Cardiac fibroblast (primary cell): ENCODE measurements at regions not wholly inside any gene's neighbourhood (a gene's known extent, or its start where the extent isn't known, plus 50 kb on each side); places are given as distances from the start of the nearest gene placed in this dataset.
"Not testable (repeated sequence)": the region's sequence is repeated elsewhere in the genome, so short reads cannot be mapped to it uniquely, and the experiment has no call there.

ENCODE experiments used
- DNase-seq, 2 donors: peaks; one replicate each; pipeline versions ENCODE4 v3.0.0 to v3.0.0-alpha.2; 2010; ENCODE audit warnings: low read depth in 2 of 2
- H3K4me3 ChIP-seq, 2 donors: replicated peaks in 1 of 2; 1 replicate in 1 of 2; 2 replicates in 1 of 2; pipeline ENCODE4 v1.5.1; 2011; ENCODE audit warnings: low read depth in 2 of 2, low read length in 2 of 2, mild to moderate bottlenecking in 2 of 2, moderate library complexity in 1 of 2
- CTCF ChIP-seq: IDR thresholded peaks from one replicate; pipeline ENCODE4 v1.5.1; 2011; ENCODE audit warnings: low read depth, mild to moderate bottlenecking, low read length, inconsistent platforms

- DNase-seq, result no peak
- no peak overlapping the region for H3K4me3 ChIP-seq
- no peak for TF ChIP-seq CTCF
Observed at GRCh38 chr1:213448360-213448759, 397.3 kb downstream of the RPS6KC1 start.

- no peak for TF ChIP-seq CTCF
- no peak for DNase-seq
- no peak overlapping the region for H3K4me3 ChIP-seq
Observed at GRCh38 chr1:213448776-213449175, 397.7 kb downstream of the RPS6KC1 start.

GRCh38 chr1:213452501-213452900 is 401.5 kb downstream of the RPS6KC1 start:
- no peak for DNase-seq
- no peak overlapping the region for H3K4me3 ChIP-seq
- TF ChIP-seq CTCF, result no peak

GRCh38 chr1:213457186-213457585 is 406.1 kb downstream of the RPS6KC1 start:
- no peak for TF ChIP-seq CTCF
- no peak for DNase-seq
- H3K4me3 ChIP-seq, result no peak overlapping the region

- DNase-seq, result no peak
- H3K4me3 ChIP-seq, result no peak overlapping the region
- no peak for TF ChIP-seq CTCF
Observed at GRCh38 chr1:213457733-213458132, 406.7 kb downstream of the RPS6KC1 start.

GRCh38 chr1:213462374-213462773 is 411.3 kb downstream of the RPS6KC1 start:
- not testable (repeated sequence) for DNase-seq

GRCh38 chr1:213464786-213465460 is 413.9 kb downstream of the RPS6KC1 start:
- no peak for TF ChIP-seq CTCF
- DNase-seq, result no peak
- no peak overlapping the region for H3K4me3 ChIP-seq

More at GRCh38 chr1:213462374-213462773, 411.3 kb downstream of the RPS6KC1 start:
- not testable (repeated sequence) for H3K4me3 ChIP-seq
